HG03097 (cell line): ENCODE measurements at regions not wholly inside any gene's neighbourhood (a gene's known extent, or its start where the extent isn't known, plus 50 kb on each side); places are given as distances from the start of the nearest gene placed in this dataset.
"Not testable (repeated sequence)": the region's sequence is repeated elsewhere in the genome, so short reads cannot be mapped to it uniquely, and the experiment has no call there.

Experiments
- ATAC-seq: cut with Tn5 transposase; IDR thresholded peaks from one replicate; pipeline ENCODE4 v1.9.1; 2021; ENCODE audit not compliant: unreplicated experiment, low FRiP score

- no peak for ATAC-seq
Observed at GRCh38 chr20:12112089-12112474, 194.4 kb downstream of the BTBD3 start.

GRCh38 chr20:12112665-12113064 lies 195.0 kb downstream of the BTBD3 start:
- ATAC-seq, result no peak

GRCh38 chr20:12113075-12113467 lies 195.4 kb downstream of the BTBD3 start:
- no peak for ATAC-seq

GRCh38 chr20:12113468-12114371 lies 196.0 kb downstream of the BTBD3 start:
- no peak for ATAC-seq

- ATAC-seq, result not testable (repeated sequence)
Observed at GRCh38 chr20:12129114-12129513, 211.4 kb downstream of the BTBD3 start.

GRCh38 chr20:12129532-12129931 lies 211.8 kb downstream of the BTBD3 start:
- not testable (repeated sequence) for ATAC-seq

- ATAC-seq, result no peak
Observed at GRCh38 chr20:12130781-12131180, 213.1 kb downstream of the BTBD3 start.

- no peak for ATAC-seq
Observed at GRCh38 chr20:12133553-12133952, 215.9 kb downstream of the BTBD3 start.

GRCh38 chr20:12145951-12146350 lies 228.3 kb downstream of the BTBD3 start:
- not testable (repeated sequence) for ATAC-seq

GRCh38 chr20:12152996-12153395 lies 235.3 kb downstream of the BTBD3 start:
- ATAC-seq, result no peak

- no peak for ATAC-seq
Observed at GRCh38 chr20:12153628-12154027, 235.9 kb downstream of the BTBD3 start.

GRCh38 chr20:12156252-12156651 lies 238.6 kb downstream of the BTBD3 start:
- ATAC-seq, result no peak

GRCh38 chr20:12159261-12159660 lies 241.6 kb downstream of the BTBD3 start:
- no peak for ATAC-seq

- ATAC-seq, result no peak
Observed at GRCh38 chr20:12161734-12162133, 244.0 kb downstream of the BTBD3 start.

GRCh38 chr20:12166053-12166717 lies 248.5 kb downstream of the BTBD3 start:
- no peak for ATAC-seq

- no peak for ATAC-seq
Observed at GRCh38 chr20:12170406-12170805, 252.7 kb downstream of the BTBD3 start.

- no peak for ATAC-seq
Observed at GRCh38 chr20:12171923-12172524, 254.3 kb downstream of the BTBD3 start.

GRCh38 chr20:12173347-12174012 lies 255.8 kb downstream of the BTBD3 start:
- no peak for ATAC-seq

- no peak for ATAC-seq
Observed at GRCh38 chr20:12175538-12175937, 257.8 kb downstream of the BTBD3 start.

- no peak for ATAC-seq
Observed at GRCh38 chr20:12177657-12178293, 260.1 kb downstream of the BTBD3 start.
